ENCODE measurements at regions not wholly inside any gene's neighbourhood (a gene's known extent, or its start where the extent isn't known, plus 50 kb on each side); places are given as distances from the start of the nearest gene placed in this dataset.

DNA sequence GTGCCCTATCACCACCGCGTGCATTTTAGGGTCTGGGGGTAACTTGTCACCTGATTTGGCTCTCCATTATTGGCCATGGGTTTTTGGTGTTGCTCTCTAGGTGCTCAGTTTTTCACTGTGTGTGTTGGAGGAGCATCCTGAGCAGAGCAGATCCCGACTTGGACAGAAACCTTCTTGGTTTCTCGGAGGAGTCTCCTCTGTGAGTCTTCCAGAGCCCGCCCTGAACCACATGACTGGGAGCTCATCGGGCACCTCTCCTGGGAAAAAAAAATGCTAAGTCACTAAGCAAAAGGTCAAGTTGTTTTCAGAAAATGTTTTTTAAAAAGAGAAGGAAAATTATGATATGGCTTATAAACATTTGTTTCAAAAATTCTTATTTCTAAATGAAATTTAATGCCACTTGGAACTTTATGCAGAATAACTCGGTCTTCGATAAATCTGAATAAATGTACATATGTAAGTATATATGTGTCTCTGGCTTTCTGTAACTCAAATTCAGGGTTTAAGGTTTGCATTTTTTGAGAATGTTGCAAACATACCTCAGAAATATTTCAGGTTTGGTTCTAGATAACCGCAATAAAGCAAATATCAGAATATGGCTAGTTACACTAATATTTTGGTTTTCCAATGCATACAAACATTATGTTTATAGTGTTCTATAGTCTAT lies 255.2 kb downstream of the AUH start:
- Histone ChIP-seq H3K9me3 (peaks cover 0 to 13% (median 0%) of the 10 kb centered on the region in 3 donors), H3K27ac (no peak overlapping the region), H3K27me3 (no peaks in the 10 kb centered on the region), H3K4me1 (no peaks in the 10 kb centered on the region), H3K36me3 (replicated peaks in 1 of 2; ENCODE audit: insufficient read depth in 1 of 2, low read depth in 2 of 2) (no peaks in the 10 kb centered on the region), H3K4me3 (no peak overlapping the region)
- intact Hi-C loops (cut with DNase I) = no loop called here
- DNase-seq (no peak), ATAC-seq (no peak)
- no peak for TF ChIP-seq POLR2A (IDR thresholded peaks at IDR 0.05)
- TF ChIP-seq, protein P1, sequence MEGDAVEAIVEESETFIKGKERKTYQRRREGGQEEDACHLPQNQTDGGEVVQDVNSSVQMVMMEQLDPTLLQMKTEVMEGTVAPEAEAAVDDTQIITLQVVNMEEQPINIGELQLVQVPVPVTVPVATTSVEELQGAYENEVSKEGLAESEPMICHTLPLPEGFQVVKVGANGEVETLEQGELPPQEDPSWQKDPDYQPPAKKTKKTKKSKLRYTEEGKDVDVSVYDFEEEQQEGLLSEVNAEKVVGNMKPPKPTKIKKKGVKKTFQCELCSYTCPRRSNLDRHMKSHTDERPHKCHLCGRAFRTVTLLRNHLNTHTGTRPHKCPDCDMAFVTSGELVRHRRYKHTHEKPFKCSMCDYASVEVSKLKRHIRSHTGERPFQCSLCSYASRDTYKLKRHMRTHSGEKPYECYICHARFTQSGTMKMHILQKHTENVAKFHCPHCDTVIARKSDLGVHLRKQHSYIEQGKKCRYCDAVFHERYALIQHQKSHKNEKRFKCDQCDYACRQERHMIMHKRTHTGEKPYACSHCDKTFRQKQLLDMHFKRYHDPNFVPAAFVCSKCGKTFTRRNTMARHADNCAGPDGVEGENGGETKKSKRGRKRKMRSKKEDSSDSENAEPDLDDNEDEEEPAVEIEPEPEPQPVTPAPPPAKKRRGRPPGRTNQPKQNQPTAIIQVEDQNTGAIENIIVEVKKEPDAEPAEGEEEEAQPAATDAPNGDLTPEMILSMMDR (IDR thresholded peaks at IDR 0.05) = no peak
- WGBS, 2 donors = 84 to 88% methylated on average over 9 of the region's 9 CpGs

DNA sequence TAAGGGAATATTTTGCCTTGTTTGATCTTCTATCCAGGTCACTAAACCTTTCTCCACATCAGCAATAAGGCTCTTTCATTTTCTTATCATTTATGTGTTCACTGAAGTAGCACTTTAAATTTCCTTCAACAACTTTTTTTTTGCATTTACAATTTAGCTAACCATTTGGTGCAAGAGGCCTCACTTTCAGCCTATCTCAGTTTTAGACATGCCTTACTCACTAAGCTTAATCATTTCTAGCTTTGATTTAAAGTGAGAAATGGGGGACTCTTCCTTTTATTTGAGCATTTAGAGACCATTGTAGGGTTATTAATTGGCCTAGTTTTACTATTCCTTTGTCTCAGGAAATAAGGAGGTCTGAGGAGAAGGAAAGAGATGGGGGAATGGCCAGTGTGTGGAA lies 250.5 kb downstream of the AUH start:
- ATAC-seq (no peak), DNase-seq (no peak)
- H3K27ac ChIP-seq = no peak overlapping the region
- no peak overlapping the region for H3K4me3 ChIP-seq
- TF ChIP-seq, protein P1 (IDR thresholded peaks at IDR 0.05) = no peak
- no peaks in the 10 kb centered on the region for H3K36me3 ChIP-seq (replicated peaks in 1 of 2; ENCODE audit: insufficient read depth in 1 of 2, low read depth in 2 of 2)
- no peaks in the 10 kb centered on the region for H3K27me3 ChIP-seq
- intact Hi-C loops (cut with DNase I) = no loop called here
- peaks cover 0 to 13% (median 0%) of the 10 kb centered on the region in 3 donors for H3K9me3 ChIP-seq
- H3K4me1 ChIP-seq = no peaks in the 10 kb centered on the region

DNA sequence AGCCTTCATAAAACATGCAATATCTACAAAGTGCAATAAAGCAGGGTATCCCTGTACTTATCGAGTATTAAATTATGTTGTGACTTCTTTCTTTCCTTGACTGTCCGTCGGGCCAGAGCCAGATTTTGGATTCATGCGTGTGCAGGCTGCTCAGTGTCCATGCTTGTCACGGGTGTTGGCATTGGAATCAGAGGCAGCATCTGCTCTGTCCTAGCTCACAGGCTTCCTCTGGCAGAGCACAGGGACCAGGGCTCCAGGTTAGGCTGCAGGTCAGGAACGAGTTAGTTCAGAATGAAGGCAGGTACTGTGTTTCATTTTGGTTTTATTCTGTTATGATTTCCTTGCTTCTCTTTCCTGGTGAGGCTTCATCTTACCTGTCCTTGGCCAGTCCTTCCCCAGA lies 249.8 kb downstream of the AUH start:
- Histone ChIP-seq H3K4me3 (no peak overlapping the region), H3K36me3 (replicated peaks in 1 of 2; ENCODE audit: insufficient read depth in 1 of 2, low read depth in 2 of 2) (no peaks in the 10 kb centered on the region), H3K4me1 (no peaks in the 10 kb centered on the region), H3K27me3 (no peaks in the 10 kb centered on the region), H3K27ac (no peak overlapping the region), H3K9me3 (peaks cover 0 to 13% (median 0%) of the 10 kb centered on the region in 3 donors)
- WGBS, 2 donors = 80 to 89% methylated on average over 6 of the region's 6 CpGs
- no peak for ATAC-seq
- no peak for DNase-seq
- TF ChIP-seq POLR2A (IDR thresholded peaks at IDR 0.05) = no peak
- TF ChIP-seq, protein P1 (IDR thresholded peaks at IDR 0.05) = no peak
- intact Hi-C loops (cut with DNase I) = no loop called here

DNA sequence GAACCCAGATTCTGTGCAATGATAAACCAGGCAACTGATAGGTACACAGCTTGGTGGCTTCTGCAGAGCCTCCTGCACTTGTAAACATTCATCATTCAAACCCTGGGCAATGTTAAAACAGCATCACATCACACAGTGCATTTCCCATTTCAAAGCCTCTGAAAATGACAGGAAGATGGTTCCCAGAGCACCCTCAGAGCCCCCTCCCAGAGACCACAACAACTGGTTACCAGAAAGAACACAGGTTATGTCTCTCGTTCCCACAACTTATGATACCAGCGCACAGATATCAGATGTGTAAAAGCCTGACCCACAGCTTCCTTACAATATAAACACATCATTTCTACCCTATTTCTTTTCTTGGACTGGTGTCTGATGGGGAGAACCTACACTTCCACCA lies 248.7 kb downstream of the AUH start:
- DNase-seq (no peak), ATAC-seq (no peak)
- Histone ChIP-seq H3K4me3 (no peak overlapping the region), H3K27me3 (no peaks in the 10 kb centered on the region), H3K27ac (no peak overlapping the region), H3K4me1 (peaks cover 4% of the 10 kb centered on the region), H3K36me3 (replicated peaks in 1 of 2; ENCODE audit: insufficient read depth in 1 of 2, low read depth in 2 of 2) (no peaks in the 10 kb centered on the region), H3K9me3 (peaks cover 0 to 13% (median 0%) of the 10 kb centered on the region in 3 donors)
- no peak for TF ChIP-seq POLR2A (IDR thresholded peaks at IDR 0.05)
- TF ChIP-seq, protein P1 (IDR thresholded peaks at IDR 0.05) = no peak
- WGBS, 2 donors = 100% methylated on average over 2 of the region's 2 CpGs
- intact Hi-C loops (cut with DNase I) = no loop called here

DNA sequence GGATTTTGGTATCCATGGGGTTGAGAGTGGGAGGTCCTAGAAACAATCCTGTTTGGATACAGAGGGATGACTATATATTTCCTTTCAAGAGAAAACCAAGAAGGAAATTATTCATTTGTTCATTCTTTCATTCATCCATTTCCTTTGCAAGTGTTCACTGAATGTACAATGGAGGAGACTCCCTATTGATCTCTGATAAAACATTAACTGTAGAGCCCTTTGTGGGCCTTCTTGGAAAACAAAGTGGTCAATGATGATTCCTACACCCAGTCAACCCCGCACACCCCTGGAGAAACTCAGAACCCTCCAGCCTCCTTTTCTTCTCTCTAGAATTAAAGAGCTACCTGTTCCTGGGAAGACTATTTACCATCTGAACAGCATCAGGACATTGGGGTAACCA lies 247.3 kb downstream of the AUH start:
- H3K4me3 ChIP-seq = no peak overlapping the region
- no peak overlapping the region for H3K27ac ChIP-seq
- H3K9me3 ChIP-seq = peaks cover 0 to 13% (median 0%) of the 10 kb centered on the region in 3 donors
- peaks cover 18% of the 10 kb centered on the region for H3K4me1 ChIP-seq
- no peaks in the 10 kb centered on the region for H3K36me3 ChIP-seq (replicated peaks in 1 of 2; ENCODE audit: insufficient read depth in 1 of 2, low read depth in 2 of 2)
- TF ChIP-seq, protein P1 (IDR thresholded peaks at IDR 0.05) = no peak
- no peak for TF ChIP-seq POLR2A (IDR thresholded peaks at IDR 0.05)
- 25 to 79% methylated on average over 1 of the region's 1 CpG for WGBS, 2 donors
- no peaks in the 10 kb centered on the region for H3K27me3 ChIP-seq
- DNase-seq = no peak
- no peak for ATAC-seq
- intact Hi-C loops (cut with DNase I) = no loop called here
